ENCODE measurements at regions not wholly inside any gene's neighbourhood (a gene's known extent, or its start where the extent isn't known, plus 50 kb on each side); places are given as distances from the start of the nearest gene placed in this dataset.
A peak's percentile ranks its signal among the peaks of the same experiment; 100 is the strongest.

DNA sequence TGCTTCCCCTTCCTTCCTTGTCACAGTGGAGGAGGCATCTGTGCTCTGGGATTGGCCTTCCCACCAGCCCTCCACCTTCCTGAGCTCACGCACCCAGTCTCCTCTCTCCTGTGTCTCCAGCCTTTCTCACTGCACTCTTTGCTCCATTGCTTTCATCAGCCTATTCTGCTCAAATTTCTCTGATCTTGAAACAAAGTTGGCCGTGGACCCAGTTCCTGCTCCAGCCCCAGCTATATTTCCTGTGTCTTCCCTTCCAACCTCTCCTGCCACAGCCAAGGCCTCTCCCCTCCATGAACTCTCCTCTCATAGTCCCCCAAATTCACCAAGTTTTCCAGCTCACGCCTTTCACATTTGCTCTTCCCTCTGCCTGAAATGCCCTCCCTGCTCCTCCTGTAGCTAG lies 226.6 kb upstream of the AGAP1 start:
- H3K27me3 ChIP-seq (ENCODE audit: control insufficient read depth in 3 of 3, insufficient read depth in 3 of 3, low read depth in 1 of 3, low read length in 3 of 3): no peaks in the 10 kb centered on the region
- H3K4me1 ChIP-seq (ENCODE audit: control insufficient read depth in 2 of 2, insufficient read depth in 1 of 2, low read depth in 1 of 2, low read length in 2 of 2): peaks cover 0 to 21% of the 10 kb centered on the region in 2 donors
- H3K9ac ChIP-seq (ENCODE audit: low read depth, low read length, poor library complexity): no peak overlapping the region
- no peak overlapping the region for H3K4ac ChIP-seq (ENCODE audit: low read length)
- H2AK5ac ChIP-seq (ENCODE audit: low read depth, low read length): no peak overlapping the region
- no peak overlapping the region for H2BK5ac ChIP-seq (ENCODE audit: low read length)
- no peak overlapping the region for H4K91ac ChIP-seq (ENCODE audit: low read depth, low read length, poor library complexity)
- DNase-seq (ENCODE audit: low spot score): no peak
- peak overlapping the region; percentile 9 for H2BK15ac ChIP-seq (ENCODE audit: low read length)
- H2AFZ ChIP-seq (ENCODE audit: low read length): no peak overlapping the region
- WGBS, 2 donors (ENCODE audit: extremely low coverage in 2 of 2, insufficient read length in 2 of 2, insufficient replicate concordance in 1 of 2): no CpG with 5 or more reads among the region's 3 CpGs
- no peak overlapping the region for H3K14ac ChIP-seq (ENCODE audit: low read length)
- no peaks in the 10 kb centered on the region for H3K36me3 ChIP-seq (replicated peaks in 1 of 2; ENCODE audit: control insufficient read depth in 2 of 2, insufficient read depth in 2 of 2, low read length in 2 of 2)
- no peak overlapping the region for H3K4me2 ChIP-seq (ENCODE audit: insufficient read depth, low read length, poor library complexity, severe bottlenecking)
- H3K79me1 ChIP-seq (ENCODE audit: low read depth, low read length): no peaks in the 10 kb centered on the region
- H2BK120ac ChIP-seq (ENCODE audit: low read depth, low read length): peak overlapping the region; percentile 26
- no peak overlapping the region for H2BK12ac ChIP-seq (ENCODE audit: low read length)
- H3K18ac ChIP-seq (ENCODE audit: low read length): no peak overlapping the region
- no peak overlapping the region for H3K4me3 ChIP-seq (ENCODE audit: low read length in 2 of 2)
- H3K9me3 ChIP-seq (replicated peaks in 1 of 2; ENCODE audit: control insufficient read depth in 2 of 2, insufficient read depth in 1 of 2, low read depth in 1 of 2, low read length in 2 of 2): peaks cover 0 to 7% of the 10 kb centered on the region in 2 donors
- no peak overlapping the region for H4K8ac ChIP-seq (ENCODE audit: low read depth, low read length)
- H3K23ac ChIP-seq (ENCODE audit: low read depth, low read length, poor library complexity): no peak overlapping the region
- H3K27ac ChIP-seq (replicated peaks; ENCODE audit: low read length): no peak overlapping the region

DNA sequence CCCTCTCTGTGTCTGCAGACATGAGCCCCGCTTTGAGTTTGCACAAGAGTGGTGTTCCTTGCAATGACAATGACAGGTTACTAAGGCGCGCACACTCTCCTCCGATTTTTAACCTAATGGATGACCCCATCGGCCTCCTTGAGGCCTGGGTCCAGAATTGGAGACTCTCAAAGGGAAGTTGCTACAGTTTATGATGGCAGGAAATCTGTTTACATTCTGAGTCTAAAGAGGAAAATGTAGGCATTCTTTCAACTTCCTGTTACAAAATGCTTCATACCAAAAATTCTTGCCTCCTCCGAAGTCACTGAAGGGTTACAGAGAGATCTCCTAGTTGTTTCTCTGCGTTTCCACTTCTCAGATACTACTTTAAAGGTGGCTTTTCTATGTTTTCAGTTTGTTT lies 225.3 kb upstream of the AGAP1 start:
- H3K27ac ChIP-seq (replicated peaks; ENCODE audit: low read length): no peak overlapping the region

DNA sequence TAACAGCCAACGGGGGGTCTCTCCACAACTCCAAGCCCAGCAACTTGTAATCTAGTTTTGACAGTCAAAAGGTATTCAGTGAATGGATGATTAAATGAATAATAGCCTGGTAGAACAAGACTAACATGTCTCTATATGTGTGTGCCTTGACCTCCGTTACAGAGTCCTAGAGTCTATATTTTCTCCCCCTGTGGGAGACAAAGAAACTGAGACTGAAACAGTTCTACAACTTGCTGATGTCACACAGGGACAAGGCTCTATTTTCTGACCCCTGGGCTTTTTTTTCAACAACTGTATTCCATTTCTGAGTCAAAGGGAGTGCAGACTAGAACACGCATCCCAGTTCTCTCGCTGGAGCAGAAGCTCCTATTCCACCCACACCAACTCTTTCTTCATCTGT lies 223.6 kb upstream of the AGAP1 start:
- DNase-seq (ENCODE audit: low spot score): no peak
- no CpG with 5 or more reads among the region's 4 CpGs for WGBS, 2 donors (ENCODE audit: extremely low coverage in 2 of 2, insufficient read length in 2 of 2, insufficient replicate concordance in 1 of 2)

More for the DNA sequence above, 225.3 kb upstream of the AGAP1 start:
- DNase-seq (ENCODE audit: low spot score): no peak
- Histone ChIP-seq H3K4ac (ENCODE audit: low read length) (no peak overlapping the region), H3K9me3 (replicated peaks in 1 of 2; ENCODE audit: control insufficient read depth in 2 of 2, insufficient read depth in 1 of 2, low read depth in 1 of 2, low read length in 2 of 2) (no peaks in the 10 kb centered on the region), H3K9ac (ENCODE audit: low read depth, low read length, poor library complexity) (no peak overlapping the region), H4K91ac (ENCODE audit: low read depth, low read length, poor library complexity) (no peak overlapping the region), H2BK15ac (ENCODE audit: low read length) (no peak overlapping the region), H2BK120ac (ENCODE audit: low read depth, low read length) (no peak overlapping the region), H3K4me3 (ENCODE audit: low read length in 2 of 2) (no peak overlapping the region), H3K4me1 (ENCODE audit: control insufficient read depth in 2 of 2, insufficient read depth in 1 of 2, low read depth in 1 of 2, low read length in 2 of 2) (peaks cover 0 to 20% of the 10 kb centered on the region in 2 donors), H3K23ac (ENCODE audit: low read depth, low read length, poor library complexity) (no peak overlapping the region), H2AFZ (ENCODE audit: low read length) (peak overlapping the region; percentile 27), H3K4me2 (ENCODE audit: insufficient read depth, low read length, poor library complexity, severe bottlenecking) (no peak overlapping the region), H3K36me3 (replicated peaks in 1 of 2; ENCODE audit: control insufficient read depth in 2 of 2, insufficient read depth in 2 of 2, low read length in 2 of 2) (no peaks in the 10 kb centered on the region), H3K79me1 (ENCODE audit: low read depth, low read length) (no peaks in the 10 kb centered on the region), H2BK5ac (ENCODE audit: low read length) (no peak overlapping the region), H3K18ac (ENCODE audit: low read length) (no peak overlapping the region), H4K8ac (ENCODE audit: low read depth, low read length) (no peak overlapping the region), H2BK12ac (ENCODE audit: low read length) (no peak overlapping the region), H2AK5ac (ENCODE audit: low read depth, low read length) (no peak overlapping the region), H3K14ac (ENCODE audit: low read length) (no peak overlapping the region), H3K27me3 (ENCODE audit: control insufficient read depth in 3 of 3, insufficient read depth in 3 of 3, low read depth in 1 of 3, low read length in 3 of 3) (no peaks in the 10 kb centered on the region)
- no CpG with 5 or more reads among the region's 7 CpGs for WGBS, 2 donors (ENCODE audit: extremely low coverage in 2 of 2, insufficient read length in 2 of 2, insufficient replicate concordance in 1 of 2)

DNA sequence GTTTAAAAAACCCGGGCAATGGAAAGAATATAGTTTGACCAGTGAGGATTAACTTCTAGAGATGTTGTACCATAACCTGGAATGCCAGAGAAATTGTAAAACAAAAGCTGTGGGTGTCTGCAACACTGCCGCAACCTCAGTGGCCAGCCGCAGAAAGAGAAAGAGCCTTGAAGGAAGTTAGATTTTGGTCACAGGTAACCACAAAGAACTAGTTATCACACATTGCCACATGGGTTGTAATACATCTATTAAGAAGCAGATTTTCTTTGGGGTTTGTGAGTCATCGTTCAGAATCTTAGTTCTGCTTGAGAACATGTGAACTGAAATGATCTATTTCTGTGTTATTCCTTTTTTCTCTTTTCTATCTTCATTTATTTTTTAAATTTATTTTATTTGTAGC lies 222.9 kb upstream of the AGAP1 start:
- Histone ChIP-seq H3K4ac (ENCODE audit: low read length) (no peak overlapping the region), H2BK120ac (ENCODE audit: low read depth, low read length) (no peak overlapping the region), H3K9ac (ENCODE audit: low read depth, low read length, poor library complexity) (no peak overlapping the region), H3K23ac (ENCODE audit: low read depth, low read length, poor library complexity) (no peak overlapping the region), H3K27ac (replicated peaks; ENCODE audit: low read length) (no peak overlapping the region), H3K79me1 (ENCODE audit: low read depth, low read length) (no peaks in the 10 kb centered on the region), H3K14ac (ENCODE audit: low read length) (no peak overlapping the region), H2AK5ac (ENCODE audit: low read depth, low read length) (no peak overlapping the region), H3K4me2 (ENCODE audit: insufficient read depth, low read length, poor library complexity, severe bottlenecking) (no peak overlapping the region), H2BK5ac (ENCODE audit: low read length) (no peak overlapping the region), H4K8ac (ENCODE audit: low read depth, low read length) (no peak overlapping the region), H3K4me1 (ENCODE audit: control insufficient read depth in 2 of 2, insufficient read depth in 1 of 2, low read depth in 1 of 2, low read length in 2 of 2) (peaks cover 0 to 11% of the 10 kb centered on the region in 2 donors), H2AFZ (ENCODE audit: low read length) (no peak overlapping the region), H3K4me3 (ENCODE audit: low read length in 2 of 2) (no peak overlapping the region), H3K9me3 (replicated peaks in 1 of 2; ENCODE audit: control insufficient read depth in 2 of 2, insufficient read depth in 1 of 2, low read depth in 1 of 2, low read length in 2 of 2) (peaks cover 1 to 2% of the 10 kb centered on the region in 2 donors), H3K27me3 (ENCODE audit: control insufficient read depth in 3 of 3, insufficient read depth in 3 of 3, low read depth in 1 of 3, low read length in 3 of 3) (no peaks in the 10 kb centered on the region), H2BK12ac (ENCODE audit: low read length) (no peak overlapping the region), H2BK15ac (ENCODE audit: low read length) (no peak overlapping the region), H3K18ac (ENCODE audit: low read length) (no peak overlapping the region), H4K91ac (ENCODE audit: low read depth, low read length, poor library complexity) (no peak overlapping the region), H3K36me3 (replicated peaks in 1 of 2; ENCODE audit: control insufficient read depth in 2 of 2, insufficient read depth in 2 of 2, low read length in 2 of 2) (no peaks in the 10 kb centered on the region)
- no peak for DNase-seq (ENCODE audit: low spot score)
- no CpG with 5 or more reads among the region's 4 CpGs for WGBS, 2 donors (ENCODE audit: extremely low coverage in 2 of 2, insufficient read length in 2 of 2, insufficient replicate concordance in 1 of 2)

More for the DNA sequence above, 223.6 kb upstream of the AGAP1 start:
- Histone ChIP-seq H2BK120ac (ENCODE audit: low read depth, low read length) (no peak overlapping the region), H3K4me1 (ENCODE audit: control insufficient read depth in 2 of 2, insufficient read depth in 1 of 2, low read depth in 1 of 2, low read length in 2 of 2) (peaks cover 0 to 15% of the 10 kb centered on the region in 2 donors), H3K4me2 (ENCODE audit: insufficient read depth, low read length, poor library complexity, severe bottlenecking) (no peak overlapping the region), H2AFZ (ENCODE audit: low read length) (no peak overlapping the region), H3K79me1 (ENCODE audit: low read depth, low read length) (no peaks in the 10 kb centered on the region), H3K4ac (ENCODE audit: low read length) (no peak overlapping the region), H3K36me3 (replicated peaks in 1 of 2; ENCODE audit: control insufficient read depth in 2 of 2, insufficient read depth in 2 of 2, low read length in 2 of 2) (no peaks in the 10 kb centered on the region), H2BK12ac (ENCODE audit: low read length) (no peak overlapping the region), H3K14ac (ENCODE audit: low read length) (no peak overlapping the region), H3K18ac (ENCODE audit: low read length) (no peak overlapping the region), H2BK5ac (ENCODE audit: low read length) (no peak overlapping the region), H3K9ac (ENCODE audit: low read depth, low read length, poor library complexity) (no peak overlapping the region), H4K8ac (ENCODE audit: low read depth, low read length) (no peak overlapping the region), H3K4me3 (ENCODE audit: low read length in 2 of 2) (no peak overlapping the region), H2AK5ac (ENCODE audit: low read depth, low read length) (no peak overlapping the region), H3K23ac (ENCODE audit: low read depth, low read length, poor library complexity) (no peak overlapping the region), H3K9me3 (replicated peaks in 1 of 2; ENCODE audit: control insufficient read depth in 2 of 2, insufficient read depth in 1 of 2, low read depth in 1 of 2, low read length in 2 of 2) (peaks cover 1 to 2% of the 10 kb centered on the region in 2 donors), H4K91ac (ENCODE audit: low read depth, low read length, poor library complexity) (no peak overlapping the region), H3K27ac (replicated peaks; ENCODE audit: low read length) (no peak overlapping the region), H3K27me3 (ENCODE audit: control insufficient read depth in 3 of 3, insufficient read depth in 3 of 3, low read depth in 1 of 3, low read length in 3 of 3) (no peaks in the 10 kb centered on the region), H2BK15ac (ENCODE audit: low read length) (no peak overlapping the region)

All from neuronal stem cell (in vitro differentiated cells).